Trophoblast cell (in vitro differentiated cells and primary cell): ENCODE measurements at regions not wholly inside any gene's neighbourhood (a gene's known extent, or its start where the extent isn't known, plus 50 kb on each side); places are given as distances from the start of the nearest gene placed in this dataset.

ENCODE experiments used
- DNase-seq, 2 donors: peaks; one replicate each; pipeline ENCODE4 v3.0.0-alpha.2; 2016
- H2AFZ ChIP-seq: 2 replicates; pipeline ENCODE4 v1.6.1; 2013; ENCODE audit warnings: low read length, moderate library complexity, mild to moderate bottlenecking; ENCODE audit not compliant: insufficient read depth, poor library complexity
- H2AK5ac ChIP-seq: 2 replicates; pipeline ENCODE4 v1.6.1; 2013; ENCODE audit warnings: mild to moderate bottlenecking, low read length
- H2BK120ac ChIP-seq: 2 replicates; pipeline ENCODE4 v1.6.1; 2013; ENCODE audit warnings: low read length, mild to moderate bottlenecking, moderate library complexity; ENCODE audit not compliant: insufficient read depth, poor library complexity
- H2BK12ac ChIP-seq: 2 replicates; pipeline ENCODE4 v1.6.1; 2013; ENCODE audit warnings: mild to moderate bottlenecking, low read length, moderate library complexity
- H2BK5ac ChIP-seq: 2 replicates; pipeline ENCODE4 v1.6.1; 2013; ENCODE audit warnings: low read length, low read depth, moderate library complexity, mild to moderate bottlenecking; ENCODE audit not compliant: poor library complexity
- H3K14ac ChIP-seq: 2 replicates; pipeline ENCODE4 v1.6.1; 2013; ENCODE audit warnings: mild to moderate bottlenecking, low read length
- H3K18ac ChIP-seq: 2 replicates; pipeline ENCODE4 v1.6.1; 2013; ENCODE audit warnings: mild to moderate bottlenecking, low read length
- H3K23ac ChIP-seq: 2 replicates; pipeline ENCODE4 v1.6.1; 2013; ENCODE audit warnings: low read length
- H3K27ac ChIP-seq: 2 replicates; pipeline ENCODE4 v1.5.1; 2013; ENCODE audit warnings: low read depth, mild to moderate bottlenecking, inconsistent platforms, low read length, moderate library complexity
- H3K27me3 ChIP-seq: 2 replicates; pipeline ENCODE4 v1.6.1; 2013; ENCODE audit warnings: inconsistent platforms, mild to moderate bottlenecking, low read length, moderate library complexity; ENCODE audit not compliant: insufficient read depth
- H3K36me3 ChIP-seq, 2 experiments: 1 replicate in 1 of 2; 2 replicates in 1 of 2; pipeline ENCODE4 v1.6.1; 2013; ENCODE audit warnings: low read length in 2 of 2, mild to moderate bottlenecking in 2 of 2, moderate library complexity in 1 of 2; ENCODE audit not compliant: insufficient read depth in 2 of 2, control insufficient read depth in 1 of 2
- H3K4ac ChIP-seq: 2 replicates; pipeline ENCODE4 v1.6.1; 2013; ENCODE audit warnings: low read depth, mild to moderate bottlenecking, low read length, moderate library complexity
- H3K4me1 ChIP-seq, 2 experiments: 1 replicate in 1 of 2; 2 replicates in 1 of 2; pipeline ENCODE4 v1.6.1; 2013; ENCODE audit warnings: low read length in 2 of 2, mild to moderate bottlenecking in 2 of 2, moderate library complexity in 1 of 2; ENCODE audit not compliant: insufficient read depth in 2 of 2, control insufficient read depth in 1 of 2
- H3K4me2 ChIP-seq: 2 replicates; pipeline ENCODE4 v1.6.1; 2013; ENCODE audit warnings: inconsistent platforms, mild to moderate bottlenecking, low read length, moderate library complexity
- H3K4me3 ChIP-seq: 2 replicates; pipeline ENCODE4 v1.5.1; 2013; ENCODE audit warnings: mild to moderate bottlenecking, low read depth, low read length, inconsistent platforms
- H3K79me1 ChIP-seq: one replicate; pipeline ENCODE4 v1.6.1; 2013; ENCODE audit warnings: low read length
- H3K79me2 ChIP-seq: 2 replicates; pipeline ENCODE4 v1.6.1; 2013; ENCODE audit warnings: low read length, mild to moderate bottlenecking; ENCODE audit not compliant: control insufficient read depth, insufficient read depth, poor library complexity
- H3K9ac ChIP-seq: 2 replicates; pipeline ENCODE4 v1.6.1; 2013; ENCODE audit warnings: mild to moderate bottlenecking, low read length
- H3K9me3 ChIP-seq: 2 replicates; pipeline ENCODE4 v1.6.1; 2013; ENCODE audit warnings: low read depth, mild to moderate bottlenecking, control low read depth, inconsistent platforms, low read length; ENCODE audit not compliant: insufficient read depth
- H4K12ac ChIP-seq: 2 replicates; pipeline ENCODE4 v1.6.1; 2013; ENCODE audit warnings: low read depth, mild to moderate bottlenecking, low read length, moderate library complexity
- H4K8ac ChIP-seq: 2 replicates; pipeline ENCODE4 v1.6.1; 2013; ENCODE audit warnings: low read depth, mild to moderate bottlenecking, low read length, moderate library complexity
- H4K91ac ChIP-seq: one replicate; pipeline ENCODE4 v1.6.1; 2013; ENCODE audit warnings: low read depth, mild to moderate bottlenecking, low read length, moderate library complexity
- WGBS: extraction: QIAGEN DNeasy Blood & Tissue Kit; methylation state at CpG from one replicate; pipeline ENCODE4 v1.1.7; 2013; ENCODE audit warnings: missing lambda C conversion rate; ENCODE audit not compliant: insufficient read length, insufficient coverage; ENCODE audit errors: extremely low coverage; 5-methylcytosine and 5-hydroxymethylcytosine counted together

GRCh38 chrX:38861489-38861888 lies 60.2 kb downstream of the MID1IP1 start:
- Histone ChIP-seq H3K9me3 (no peaks in the 10 kb centered on the region), H3K79me2 (no peaks in the 10 kb centered on the region), H3K36me3 (no peaks in the 10 kb centered on the region), H3K23ac (no peak overlapping the region), H2BK120ac (no peak overlapping the region), H3K4me1 (no peaks in the 10 kb centered on the region), H4K91ac (no peak overlapping the region), H3K18ac (no peak overlapping the region), H3K4me2 (no peak overlapping the region), H3K4me3 (no peak overlapping the region), H3K27ac (no peak overlapping the region), H3K4ac (no peak overlapping the region), H3K14ac (no peak overlapping the region), H2AK5ac (no peak overlapping the region), H3K79me1 (no peaks in the 10 kb centered on the region), H2BK5ac (no peak overlapping the region), H4K8ac (no peak overlapping the region), H4K12ac (no peak overlapping the region), H3K9ac (no peak overlapping the region), H3K27me3 (no peaks in the 10 kb centered on the region), H2AFZ (no peak overlapping the region), H2BK12ac (no peak overlapping the region)
- 100% methylated on average over 1 of the region's 2 CpGs for WGBS
- no peak for DNase-seq

GRCh38 chrX:38862100-38862499 lies 60.8 kb downstream of the MID1IP1 start:
- WGBS, result no CpG with 5 or more reads among the region's 3 CpGs
- Histone ChIP-seq H3K27me3 (no peaks in the 10 kb centered on the region), H3K14ac (no peak overlapping the region), H3K27ac (no peak overlapping the region), H3K4me1 (no peaks in the 10 kb centered on the region), H3K18ac (no peak overlapping the region), H3K79me2 (no peaks in the 10 kb centered on the region), H3K4me2 (no peak overlapping the region), H2BK120ac (no peak overlapping the region), H3K23ac (no peak overlapping the region), H4K12ac (no peak overlapping the region), H3K79me1 (no peaks in the 10 kb centered on the region), H4K8ac (no peak overlapping the region), H3K9ac (no peak overlapping the region), H2AFZ (no peak overlapping the region), H4K91ac (no peak overlapping the region), H2AK5ac (no peak overlapping the region), H3K4ac (no peak overlapping the region), H2BK5ac (no peak overlapping the region), H3K36me3 (no peaks in the 10 kb centered on the region), H3K4me3 (no peak overlapping the region), H3K9me3 (no peaks in the 10 kb centered on the region), H2BK12ac (no peak overlapping the region)
- no peak for DNase-seq

GRCh38 chrX:38864165-38864564 lies 62.9 kb downstream of the MID1IP1 start:
- Histone ChIP-seq H2BK12ac (no peak overlapping the region), H3K23ac (no peak overlapping the region), H3K9me3 (no peaks in the 10 kb centered on the region), H3K4me3 (no peak overlapping the region), H4K91ac (no peak overlapping the region), H2AK5ac (no peak overlapping the region), H4K12ac (no peak overlapping the region), H3K4me2 (no peak overlapping the region), H2BK120ac (no peak overlapping the region), H3K79me2 (no peaks in the 10 kb centered on the region), H3K18ac (no peak overlapping the region), H3K36me3 (no peaks in the 10 kb centered on the region), H3K9ac (no peak overlapping the region), H2BK5ac (no peak overlapping the region), H3K4ac (no peak overlapping the region), H3K27ac (no peak overlapping the region), H3K79me1 (no peaks in the 10 kb centered on the region), H3K14ac (no peak overlapping the region), H2AFZ (no peak overlapping the region), H3K4me1 (peaks cover 3 to 4% of the 10 kb centered on the region in 2 experiments), H4K8ac (no peak overlapping the region), H3K27me3 (no peaks in the 10 kb centered on the region)
- no peak for DNase-seq
- no CpG with 5 or more reads among the region's 1 CpG for WGBS

GRCh38 chrX:38868321-38868720 lies 67.1 kb downstream of the MID1IP1 start:
- Histone ChIP-seq H4K12ac (no peak overlapping the region), H2BK12ac (no peak overlapping the region), H3K4ac (no peak overlapping the region), H3K27ac (no peak overlapping the region), H2AK5ac (no peak overlapping the region), H3K36me3 (no peaks in the 10 kb centered on the region), H4K91ac (no peak overlapping the region), H2BK120ac (no peak overlapping the region), H3K4me1 (peaks cover 8 to 13% of the 10 kb centered on the region in 2 experiments), H3K23ac (no peak overlapping the region), H2AFZ (no peak overlapping the region), H3K14ac (no peak overlapping the region), H3K4me2 (no peak overlapping the region), H3K79me1 (peaks cover 4% of the 10 kb centered on the region), H3K4me3 (no peak overlapping the region), H2BK5ac (no peak overlapping the region), H3K9me3 (no peaks in the 10 kb centered on the region), H3K79me2 (no peaks in the 10 kb centered on the region), H3K9ac (no peak overlapping the region), H3K18ac (no peak overlapping the region), H4K8ac (no peak overlapping the region), H3K27me3 (no peaks in the 10 kb centered on the region)
- DNase-seq, result no peak
- WGBS, result no CpG with 5 or more reads among the region's 6 CpGs
